Occipital lobe (tissue), 1 donor: ENCODE measurements at regions not wholly inside any gene's neighbourhood (a gene's known extent, or its start where the extent isn't known, plus 50 kb on each side); places are given as distances from the start of the nearest gene placed in this dataset.

ENCODE experiments used
- DNase-seq: peaks from one replicate; lab custom pipeline; 2025; lab: John Stamatoyannopoulos, UW

DNA sequence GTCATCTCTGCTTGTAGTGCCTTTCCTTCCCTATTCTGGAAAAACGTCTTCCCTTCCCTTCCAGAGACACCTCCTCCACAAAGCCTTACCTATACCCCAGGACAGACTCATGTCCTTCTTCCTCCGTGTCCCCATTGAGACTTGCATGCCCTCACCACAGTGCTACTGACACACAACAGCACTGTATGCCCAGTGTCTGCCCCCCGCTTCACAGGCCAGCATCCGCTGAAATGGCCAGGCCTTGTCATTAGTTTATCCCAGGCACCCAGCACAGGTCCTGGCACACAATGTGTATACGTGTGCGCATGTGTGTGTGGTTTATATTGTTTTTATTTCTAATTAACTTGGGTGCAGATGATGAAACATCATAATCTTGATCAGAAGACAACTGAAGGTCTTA, 130.1 kb upstream of the CCL2 start:
- DNase-seq: no peak

DNA sequence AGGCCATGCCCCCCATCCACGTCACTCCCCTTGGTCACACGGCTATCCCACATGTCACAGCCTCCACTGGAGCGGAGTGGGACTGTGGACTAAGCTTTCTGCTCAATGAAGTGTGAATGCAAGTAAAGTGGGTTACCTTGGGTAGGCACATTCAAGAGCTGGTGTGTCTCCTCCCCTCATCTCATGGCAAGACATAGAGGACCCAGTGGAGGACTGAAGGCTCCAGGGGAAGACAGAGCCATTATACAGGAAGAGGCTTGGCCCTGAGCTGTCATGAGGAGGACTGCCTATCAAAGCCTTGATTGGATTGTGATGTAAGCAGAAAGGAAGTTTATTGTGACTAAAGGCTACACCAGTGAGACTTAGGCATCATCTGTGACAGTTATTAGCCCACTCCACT, 129.2 kb upstream of the CCL2 start:
- DNase-seq: no peak

DNA sequence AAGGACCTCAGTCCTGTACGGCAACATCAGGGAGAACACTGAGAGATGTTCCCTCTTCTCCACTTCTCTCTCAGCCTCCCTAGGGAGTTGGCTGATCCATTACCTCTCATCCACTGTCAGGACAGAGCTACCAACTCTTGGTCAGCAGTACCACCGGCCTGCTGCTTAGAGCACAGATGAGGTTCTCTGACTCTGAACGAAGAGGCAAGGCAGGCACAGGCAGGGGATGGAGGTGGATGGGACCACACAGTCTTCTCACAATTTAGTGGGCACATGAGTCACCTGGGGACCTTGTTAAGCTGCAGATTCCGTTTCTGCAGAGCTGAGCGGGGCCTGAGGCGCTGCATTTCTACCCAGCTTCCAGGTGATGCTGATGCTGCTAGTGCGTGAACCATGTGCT, 128.6 kb upstream of the CCL2 start:
- DNase-seq: no peak

DNA sequence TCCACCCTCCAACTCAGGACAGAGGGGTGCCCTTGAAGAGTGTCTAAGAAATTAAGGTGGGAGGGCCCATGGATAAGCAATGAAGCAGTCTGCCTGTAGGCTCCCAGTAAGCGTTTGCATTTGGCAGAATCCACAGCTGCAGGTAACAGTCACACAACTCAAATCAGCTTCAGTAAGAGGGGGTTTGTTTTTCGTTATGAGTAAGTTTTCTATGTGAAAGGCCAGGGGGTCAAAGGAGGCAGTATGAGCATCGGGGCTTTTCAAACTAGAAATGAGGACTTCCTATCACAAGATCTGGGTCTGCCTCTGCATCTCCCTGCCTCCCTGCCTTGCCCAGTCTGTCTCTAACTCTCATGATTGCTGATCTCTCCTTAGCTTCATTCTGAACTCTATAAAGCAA, 128.1 kb upstream of the CCL2 start:
- DNase-seq: no peak

DNA sequence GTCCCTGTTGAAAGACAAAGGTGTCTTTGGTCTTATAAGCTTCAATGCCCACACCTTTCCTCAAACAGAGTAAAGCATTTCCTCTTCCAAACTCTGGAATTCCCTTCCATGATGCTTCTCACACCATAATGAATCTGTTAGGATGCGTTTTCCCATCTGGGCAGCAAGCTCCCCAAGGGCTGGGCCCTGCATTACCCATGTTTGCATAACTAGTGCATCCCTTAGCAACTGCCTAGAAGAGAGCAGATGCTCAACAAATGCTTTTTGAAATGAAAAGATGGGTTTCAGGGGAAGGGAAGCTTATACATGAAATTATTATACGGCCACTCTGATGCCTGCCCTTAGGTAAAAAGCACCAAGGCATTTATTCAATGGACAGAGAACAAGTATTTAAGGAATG, 124.5 kb upstream of the CCL2 start:
- DNase-seq: no peak

DNA sequence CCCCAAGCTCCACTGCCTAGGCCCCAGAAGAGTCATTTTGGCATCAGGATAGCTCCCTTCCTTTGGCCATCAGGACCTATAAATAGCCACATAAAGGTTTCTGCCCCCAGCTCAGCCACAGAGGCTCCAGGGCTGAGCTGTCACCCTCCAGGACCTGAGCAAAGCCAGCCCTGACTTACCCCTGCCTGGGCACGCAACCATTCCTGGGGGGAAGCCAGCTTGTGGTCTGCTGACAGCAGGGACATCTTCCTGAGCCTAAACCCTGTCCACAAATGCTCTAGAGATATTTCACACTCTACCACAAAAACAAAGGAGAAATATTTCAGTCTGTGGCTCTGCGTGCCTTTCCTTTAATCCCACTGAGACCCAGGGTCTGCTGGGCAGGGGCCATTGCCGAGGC, 123.7 kb upstream of the CCL2 start:
- no peak for DNase-seq

DNA sequence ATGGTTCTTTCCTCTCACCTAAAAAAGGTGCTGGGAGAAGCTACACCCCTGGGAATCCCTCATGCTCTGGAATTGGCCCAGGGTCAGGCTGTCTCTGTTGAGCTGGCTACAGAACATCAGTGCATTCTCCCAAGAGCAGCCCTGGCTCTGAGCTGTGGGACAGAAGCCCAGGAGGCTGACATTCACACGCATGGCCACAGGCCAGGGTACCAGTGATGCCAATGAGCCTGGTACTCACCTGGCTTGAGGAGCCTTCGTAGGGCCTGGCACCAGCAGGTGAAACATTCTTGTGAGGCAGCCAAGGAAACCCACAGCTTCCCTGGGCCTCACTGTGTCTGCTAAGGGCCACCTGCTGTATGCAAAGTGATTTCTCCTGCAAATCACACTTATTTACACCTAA, 121.7 kb upstream of the CCL2 start:
- DNase-seq: no peak

DNA sequence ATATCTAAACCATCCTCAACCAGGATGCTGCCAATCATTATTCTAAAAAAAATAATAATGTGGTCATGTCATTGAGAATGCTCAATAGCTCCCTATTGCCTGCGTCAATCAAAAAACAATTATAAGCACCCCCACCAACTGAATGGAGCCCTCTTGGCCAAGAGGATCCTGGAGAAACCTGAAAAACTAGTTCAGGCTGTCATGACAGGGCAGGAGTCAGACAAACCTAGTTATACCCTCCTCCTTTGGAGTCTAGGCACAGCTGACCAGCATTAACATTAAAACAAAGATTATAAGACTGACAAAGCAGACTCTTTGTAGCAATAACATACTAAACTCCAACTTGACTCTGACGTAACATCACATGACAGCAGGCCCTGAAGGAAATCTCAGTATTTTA, 119.2 kb upstream of the CCL2 start:
- no peak for DNase-seq

DNA sequence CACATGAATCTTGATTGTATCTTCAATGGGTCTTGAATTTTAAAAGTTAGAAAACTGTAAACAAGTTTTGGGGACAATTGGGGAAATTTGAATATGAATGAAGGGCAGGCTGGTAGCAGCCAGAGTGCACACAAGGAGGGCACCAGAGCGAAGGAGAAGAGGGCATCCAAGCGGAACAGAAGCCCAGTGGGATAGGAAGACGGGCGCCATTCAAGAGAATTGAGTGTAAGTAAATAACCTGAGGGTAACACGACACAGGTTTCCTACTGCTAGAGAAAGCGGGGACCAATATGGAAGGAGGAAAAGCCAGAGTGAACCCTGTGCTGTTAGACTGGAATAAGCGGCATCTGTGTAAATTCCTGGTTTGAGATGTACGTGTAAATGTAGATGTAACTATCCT, 115.1 kb upstream of the CCL2 start:
- no peak for DNase-seq

DNA sequence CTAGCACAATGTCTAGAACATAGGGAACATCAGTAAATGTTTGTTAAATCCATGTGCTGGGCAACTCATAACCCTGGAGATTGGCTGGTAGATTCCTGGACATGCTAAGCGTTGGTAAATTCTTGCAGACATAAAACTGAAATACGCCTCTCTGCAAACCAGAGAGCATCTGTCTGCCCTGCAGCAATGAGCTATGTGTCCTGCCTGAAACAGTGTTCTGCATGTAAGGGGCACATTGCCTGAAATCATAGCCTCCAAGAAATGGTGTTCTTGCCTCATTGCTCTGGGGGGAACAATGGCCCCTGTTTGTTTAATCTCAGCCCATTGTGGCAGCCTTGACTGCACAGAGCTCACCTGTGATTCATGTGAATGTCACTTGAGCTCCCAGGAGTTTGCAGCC, 113.5 kb upstream of the CCL2 start:
- no peak for DNase-seq

DNA sequence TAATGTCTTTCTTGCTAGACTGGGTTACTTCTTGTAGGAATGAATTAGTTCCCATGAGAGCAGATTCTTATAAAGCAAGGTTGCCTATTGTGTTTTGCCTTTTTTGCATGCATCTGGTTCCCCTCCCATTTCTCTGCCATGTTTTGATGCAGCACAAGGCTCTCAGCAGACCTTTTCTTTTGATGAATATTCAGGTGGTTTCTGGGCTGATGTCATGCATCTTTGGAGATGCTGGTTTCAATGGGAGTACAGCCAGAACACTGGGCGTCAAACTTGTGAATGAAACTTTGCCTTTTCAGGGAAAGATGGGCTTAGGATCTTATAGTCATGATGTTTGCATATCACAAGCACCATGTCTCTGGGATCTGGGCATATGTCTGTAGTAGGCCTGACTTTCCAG, 111.7 kb upstream of the CCL2 start:
- DNase-seq: no peak

DNA sequence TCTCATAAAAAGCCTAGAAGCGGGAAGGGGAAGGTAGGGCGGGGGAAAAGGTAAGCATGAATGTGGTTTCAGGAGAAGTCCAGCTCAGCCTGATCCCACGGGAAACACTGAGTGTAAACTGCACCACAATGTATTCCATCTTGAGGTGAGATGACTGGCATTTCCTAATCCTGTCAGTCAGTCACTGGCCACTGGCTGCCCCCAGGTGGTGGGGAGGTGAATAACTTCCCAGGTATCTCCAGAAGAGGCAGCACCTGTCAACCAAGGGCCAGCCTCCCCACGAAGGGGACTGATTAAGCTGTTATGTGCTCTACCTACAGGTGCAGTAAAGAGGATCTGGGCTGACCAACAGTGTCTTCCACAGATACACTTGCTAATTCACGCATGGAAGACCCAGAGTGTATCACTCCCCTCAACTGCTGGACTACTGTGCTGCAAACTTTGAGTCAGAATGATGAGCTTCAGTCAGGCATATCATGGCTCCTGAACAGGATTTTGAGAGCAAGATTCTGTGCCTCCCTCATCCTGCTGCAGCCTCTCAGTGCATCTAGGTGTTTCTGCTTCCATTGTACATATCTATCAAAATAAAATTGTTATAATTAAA, 108.5 kb upstream of the CCL2 start:
- no peak for DNase-seq

DNA sequence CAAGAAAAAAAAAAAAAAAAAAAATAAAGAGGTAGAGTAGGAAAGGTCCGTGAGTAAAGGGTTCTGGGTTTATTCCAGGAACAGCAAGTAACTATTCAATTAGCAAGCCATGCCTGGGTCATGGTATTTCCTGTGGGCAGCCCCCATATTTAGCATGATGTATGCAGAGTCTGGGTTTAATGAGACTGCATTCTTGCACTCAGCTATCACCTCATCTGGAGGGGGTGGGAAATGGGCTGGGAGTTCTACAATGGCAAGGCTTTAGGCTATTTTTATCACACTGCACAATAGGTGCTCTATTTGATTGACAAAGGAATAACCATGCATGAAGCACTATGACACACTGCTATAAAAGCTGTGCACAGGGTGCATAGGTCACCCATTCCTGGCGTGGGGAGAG, 104.0 kb upstream of the CCL2 start:
- DNase-seq: no peak

DNA sequence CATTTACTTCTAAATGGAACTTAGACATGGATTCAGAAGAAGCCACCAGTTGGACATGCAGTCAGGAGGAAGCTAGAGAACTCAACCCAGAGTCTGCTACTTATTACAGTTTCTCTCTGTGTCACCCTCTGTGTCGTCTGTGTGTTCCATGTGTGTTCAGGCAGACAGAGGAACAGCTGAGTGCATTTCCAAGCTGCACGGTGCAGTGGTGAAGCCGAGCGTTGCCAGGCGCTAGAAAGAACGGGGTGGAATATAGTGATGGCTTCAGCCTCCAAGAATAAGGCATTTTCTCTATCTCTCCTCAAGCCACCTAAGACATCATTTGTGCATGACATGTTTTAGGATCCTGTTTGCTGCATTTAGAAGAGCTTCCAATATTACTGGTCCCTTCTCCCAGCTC, 101.1 kb upstream of the CCL2 start:
- DNase-seq: no peak

DNA sequence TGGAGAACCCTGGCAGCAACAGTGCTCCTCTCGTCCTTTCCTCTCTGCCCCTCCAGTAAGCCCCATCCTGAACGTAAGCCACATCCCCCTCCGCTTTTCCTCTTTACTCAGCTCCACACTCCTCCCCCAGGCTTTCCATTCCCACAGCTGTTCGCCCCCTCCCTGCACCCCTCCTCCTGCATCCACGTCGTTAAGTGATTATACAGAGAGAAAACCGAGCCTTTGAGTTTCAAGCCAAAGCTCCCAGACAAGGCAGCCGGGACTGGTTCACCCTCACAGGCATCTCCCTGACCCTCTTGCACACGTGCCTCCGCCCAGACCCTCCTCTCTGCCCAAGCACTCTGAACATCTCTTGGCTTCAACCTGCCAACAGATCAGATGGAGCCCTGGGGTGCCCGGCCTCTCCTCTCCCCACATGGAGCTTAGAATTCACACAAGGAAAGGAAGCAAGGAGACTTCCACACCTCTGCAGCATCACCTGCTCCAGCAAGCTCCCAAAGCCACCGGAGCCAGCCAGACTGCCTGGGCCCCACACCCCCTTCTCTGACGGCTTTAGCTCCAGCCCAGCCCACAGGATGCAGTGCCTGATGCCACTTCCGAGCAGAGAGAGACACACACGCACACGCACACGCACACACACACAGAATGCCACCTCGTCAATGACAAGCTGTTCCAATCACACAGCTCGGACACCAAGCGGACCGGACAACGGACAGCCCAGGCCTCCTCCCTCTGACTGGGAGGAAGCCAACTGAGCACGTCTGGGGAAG, 99.9 kb upstream of the CCL2 start:
- DNase-seq: peak; percentile 52

DNA sequence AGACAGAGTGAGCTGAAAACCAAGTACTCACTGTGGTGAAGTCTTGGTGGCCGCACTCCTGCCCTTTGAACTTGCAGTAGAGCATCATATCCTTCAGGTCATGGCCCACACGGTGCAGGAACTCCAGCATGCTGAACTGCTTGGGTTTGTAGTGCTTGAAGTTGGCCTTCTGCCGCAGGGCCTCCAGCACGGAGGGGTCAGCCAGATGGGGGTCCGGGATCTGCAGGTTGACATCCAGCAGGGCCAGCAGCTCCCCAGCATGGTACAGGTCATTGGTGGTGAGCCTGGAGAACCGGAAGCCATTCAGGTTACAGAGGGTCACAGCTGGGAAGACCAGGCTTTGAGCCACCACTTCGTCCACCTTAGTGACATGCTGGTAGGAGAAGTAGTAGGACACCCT, 99.1 kb upstream of the CCL2 start:
- no peak for DNase-seq

DNA sequence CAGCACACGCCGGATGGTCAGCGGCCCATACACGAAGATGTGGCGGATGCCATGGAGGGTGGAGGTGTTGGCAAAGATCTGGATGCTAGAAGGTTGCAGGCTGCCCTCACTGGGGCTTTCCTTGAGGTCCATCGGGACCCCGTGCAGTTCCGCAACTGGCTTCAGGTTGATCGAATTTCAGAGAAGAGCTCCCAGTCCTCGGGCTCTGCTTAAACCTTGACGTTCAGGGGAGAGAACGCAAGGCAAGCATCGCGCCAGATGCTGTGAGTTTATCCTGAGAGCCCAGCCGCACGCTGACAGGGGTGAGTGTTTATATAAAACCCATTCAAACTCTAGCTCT, 98.7 kb upstream of the CCL2 start:
- no peak for DNase-seq

DNA sequence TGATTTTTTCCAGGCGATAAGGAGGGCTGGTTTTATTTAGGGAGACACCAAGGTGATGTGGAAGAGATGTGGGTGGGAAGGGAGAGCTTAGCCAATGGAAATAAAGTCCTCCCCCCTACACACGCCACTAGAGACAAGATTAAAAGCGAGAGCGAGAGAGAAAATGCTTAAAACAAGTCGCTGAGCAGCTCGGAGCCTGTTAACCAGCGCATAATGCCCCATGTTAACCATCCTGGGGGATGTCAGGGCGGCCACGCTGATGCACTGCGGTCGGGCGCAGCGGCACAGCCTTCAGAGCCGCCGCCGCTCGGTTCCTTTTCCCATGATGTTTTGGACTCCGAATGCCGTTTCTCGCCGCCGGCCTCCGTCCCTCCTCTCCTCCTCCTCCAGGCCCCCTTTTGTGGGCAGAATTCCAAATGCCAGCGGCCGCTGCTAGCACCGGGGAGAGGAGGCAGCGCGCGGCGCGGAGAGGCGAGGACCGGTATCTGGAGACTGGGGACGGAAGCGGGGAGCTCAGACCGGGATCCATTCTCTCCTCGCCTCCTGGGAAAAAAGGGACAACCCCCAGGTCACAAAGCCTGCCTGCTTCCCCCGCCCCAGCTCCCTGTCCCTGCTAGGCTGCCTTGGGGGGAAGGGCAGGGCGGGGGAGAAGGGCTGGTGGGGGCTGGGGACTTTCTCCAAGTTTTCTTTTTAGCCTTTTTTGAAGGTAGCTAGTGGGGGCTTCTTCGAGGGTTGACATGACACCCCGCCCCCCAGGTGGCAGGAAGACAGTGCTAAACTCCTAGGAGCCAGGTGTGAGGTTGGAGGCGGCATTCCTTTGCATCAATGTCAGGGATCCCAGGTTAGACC, 98.1 kb upstream of the CCL2 start:
- DNase-seq: no peak

DNA sequence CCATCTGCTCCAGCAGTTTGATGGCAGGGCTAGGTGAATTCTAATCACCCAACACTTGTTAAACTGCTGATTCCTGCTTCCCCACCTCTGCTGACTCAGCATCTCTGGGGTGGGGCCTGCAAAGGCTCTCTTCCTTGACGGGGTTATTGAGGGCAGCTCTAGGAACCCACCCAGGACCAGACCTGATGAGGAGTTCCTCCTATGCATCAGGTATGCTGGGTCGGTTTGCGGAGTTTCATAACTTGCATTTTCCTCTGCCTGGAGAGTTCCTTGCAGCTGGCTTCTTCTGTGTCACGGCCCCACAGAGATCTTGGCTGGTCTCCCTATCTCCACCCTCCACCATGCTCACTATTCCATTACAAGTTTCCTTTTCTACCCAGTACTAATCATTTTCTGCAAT, 93.4 kb upstream of the CCL2 start:
- DNase-seq: no peak

DNA sequence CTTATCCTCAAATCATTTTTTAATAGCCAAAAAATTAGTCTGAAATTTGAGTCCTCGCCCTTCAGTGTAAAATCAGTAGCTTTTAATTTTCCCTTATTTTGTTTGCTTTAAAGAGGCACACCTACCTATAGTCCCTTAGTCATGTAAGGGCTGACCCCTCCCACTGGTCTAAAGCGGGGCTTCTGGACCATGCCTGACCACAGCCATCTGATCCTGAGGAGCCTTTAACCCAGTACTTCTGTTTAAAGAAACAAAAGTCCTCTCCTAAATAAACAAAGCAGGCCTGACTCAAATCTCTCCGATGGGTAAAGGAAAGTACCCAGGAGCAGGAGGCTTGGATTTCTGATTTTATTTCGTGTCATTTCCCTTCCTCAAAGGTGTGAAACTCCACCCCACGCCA, 92.0 kb upstream of the CCL2 start:
- no peak for DNase-seq

DNA sequence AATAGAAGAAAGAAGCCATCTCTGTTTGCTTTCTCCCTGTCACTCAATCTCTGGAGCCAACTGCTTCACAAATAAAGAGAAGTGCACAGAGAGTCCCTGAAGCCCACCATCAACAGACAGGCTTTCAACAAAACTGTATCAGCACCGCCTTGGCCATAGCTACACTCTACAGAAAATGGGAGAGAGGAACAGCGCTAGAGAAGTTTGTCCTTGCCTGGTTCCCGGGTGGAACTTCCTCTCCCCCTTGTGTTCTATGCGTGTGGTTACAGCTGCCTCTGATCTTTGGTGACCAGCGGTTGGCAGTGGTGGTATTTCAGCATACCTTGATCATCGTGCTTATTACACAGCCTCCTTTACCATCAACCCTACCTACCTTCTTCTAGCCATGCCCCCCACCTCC, 91.4 kb upstream of the CCL2 start:
- DNase-seq: peak; percentile 14

DNA sequence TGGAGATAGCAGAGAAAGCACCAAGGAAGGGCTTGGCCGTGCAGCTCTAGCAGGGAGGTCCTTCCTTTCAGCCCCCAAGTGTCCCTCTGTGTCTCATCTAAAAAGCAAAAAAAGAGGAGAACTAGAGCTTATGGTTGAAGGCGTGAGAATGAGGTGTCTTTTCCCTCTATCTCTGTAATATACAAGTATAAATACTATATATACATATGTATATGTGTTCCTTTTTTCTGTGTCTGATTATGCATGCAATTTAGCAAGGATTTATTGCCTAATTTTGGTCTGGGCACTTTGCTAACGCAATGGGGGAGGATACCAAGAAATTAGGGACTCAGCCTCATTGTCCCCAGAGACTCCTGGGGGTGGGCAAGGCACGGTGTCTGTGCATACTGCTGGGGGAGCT, 90.2 kb upstream of the CCL2 start:
- DNase-seq: no peak

DNA sequence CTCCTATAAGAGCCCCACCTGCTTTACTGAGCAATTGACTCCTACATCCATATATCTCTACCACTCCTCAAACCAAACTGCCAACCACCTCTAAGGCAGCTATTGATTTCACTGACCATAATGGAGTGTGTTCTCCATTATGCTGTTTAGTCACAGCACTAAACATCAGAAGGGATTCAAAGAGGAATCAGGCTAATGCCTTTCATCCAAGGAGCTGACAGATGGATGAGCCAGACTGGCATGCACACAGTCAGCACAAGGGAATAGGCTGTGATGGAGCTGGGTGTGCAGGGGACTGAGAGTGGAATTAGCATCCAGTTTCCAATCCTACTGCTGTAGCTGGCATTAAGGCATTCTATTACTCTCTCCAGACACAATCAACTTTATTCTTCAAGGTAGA, 88.7 kb upstream of the CCL2 start:
- DNase-seq: no peak
